Stomach (tissue), 8 donors: ENCODE measurements at regions not wholly inside any gene's neighbourhood (a gene's known extent, or its start where the extent isn't known, plus 50 kb on each side); places are given as distances from the start of the nearest gene placed in this dataset.
"Not testable (repeated sequence)": the region's sequence is repeated elsewhere in the genome, so short reads cannot be mapped to it uniquely, and the experiment has no call there.

ENCODE experiments used
- DNase-seq, 2 donors: peaks; one replicate each; pipeline versions ENCODE4 v3.0.0 to v3.0.0-alpha.2; 2013 to 2019
- H3K27ac ChIP-seq, 5 donors: fragments of 200-600 bp in 4 of 5; sonication (generic) in 4 of 5; one replicate each; pipeline ENCODE4 v1.5.1; 2013 to 2019; ENCODE audit warnings: mild to moderate bottlenecking in 1 of 5, moderate library complexity in 1 of 5
- H3K27me3 ChIP-seq, 3 donors: fragments of 200-600 bp; sonication (generic); one replicate each; pipeline ENCODE4 v1.5.1; 2017 to 2019; ENCODE audit warnings: mixed run types in 1 of 3
- H3K36me3 ChIP-seq, 4 donors: fragments of 200-600 bp; sonication (generic); 1 replicate in 3 of 4; 2 replicates in 1 of 4; pipeline ENCODE4 v1.5.1; 2016 to 2019
- H3K4me1 ChIP-seq, 4 donors: fragments of 200-600 bp; sonication (generic); one replicate each; pipeline ENCODE4 v1.5.1; 2016 to 2019
- H3K4me3 ChIP-seq, 4 donors: fragments of 200-600 bp; sonication (generic) in 3 of 4; one replicate each; pipeline ENCODE4 v1.5.1; 2016 to 2019; ENCODE audit warnings: mild to moderate bottlenecking in 1 of 4
- H3K9me3 ChIP-seq, 4 donors: fragments of 200-600 bp; sonication (generic); one replicate each; pipeline ENCODE4 v1.5.1; 2016 to 2019
- CTCF ChIP-seq, 7 experiments: fragments of 450-650 bp in 4 of 7; fragments of 200-600 bp in 3 of 7; sonication (generic) in 3 of 7; IDR thresholded peaks; one replicate each; pipeline ENCODE4 v1.5.1; 2016 to 2019; ENCODE audit warnings: antibody characterized with exemption in 7 of 7, control low read depth in 2 of 7, mild to moderate bottlenecking in 1 of 7
- EP300 ChIP-seq: sonication (generic); formaldehyde crosslinking; IDR thresholded peaks from one replicate; pipeline ENCODE4 v1.6.1; 2017; ENCODE audit warnings: antibody characterized with exemption
- POLR2A ChIP-seq, 4 donors: fragments of 450-650 bp; IDR thresholded peaks; one replicate each; pipeline ENCODE4 v1.6.1; 2016; ENCODE audit warnings: antibody characterized with exemption in 4 of 4, control low read depth in 2 of 4, mild to moderate bottlenecking in 1 of 4, moderate library complexity in 1 of 4
- POLR2AphosphoS5 ChIP-seq, 3 donors: sonication (generic); formaldehyde crosslinking; IDR thresholded peaks; one replicate each; pipeline ENCODE4 v1.6.1; 2016; ENCODE audit warnings: antibody characterized with exemption in 3 of 3
- WGBS, 5 donors: extraction: QIAGEN DNeasy Blood & Tissue Kit in 3 of 5; methylation state at CpG; one replicate each; pipeline versions ENCODE4 v1.1.5 to v1.1.7; 2013 to 2018; 5-methylcytosine and 5-hydroxymethylcytosine counted together
- intact Hi-C: fragments of 100-400 bp; cut with DNase I; formaldehyde crosslinking; loops from one replicate; pipeline ENCODE4 v1.15.1; 2023; ENCODE audit warnings: low total_unique reads
- donor health status: healthy with polysubstance abuse.
- donor health status: Bipolar disorder and iron deficiency.
- donor health status: healthy.

- no peak for DNase-seq
- Histone ChIP-seq H3K9me3 (no peaks in the 10 kb centered on the region), H3K36me3 (no peaks in the 10 kb centered on the region), H3K27ac (no peak overlapping the region), H3K4me1 (no peaks in the 10 kb centered on the region), H3K4me3 (no peak overlapping the region), H3K27me3 (no peaks in the 10 kb centered on the region)
- 62 to 69% (median 65%) methylated on average over 2 of the region's 2 CpGs for WGBS, 5 donors
- intact Hi-C loops: no loop called here
- no peak for TF ChIP-seq POLR2A (IDR thresholded peaks at IDR 0.05)
- TF ChIP-seq EP300: no peak
Measured at GRCh38 chr12:75692876-75693275, 181.5 kb upstream of the KRR1 start.

- intact Hi-C loops: no loop called here
- DNase-seq: no peak
- H3K36me3 ChIP-seq: no peaks in the 10 kb centered on the region
- WGBS, 5 donors: 67 to 78% (median 74%) methylated on average over 11 of the region's 11 CpGs
- no peak overlapping the region for H3K27ac ChIP-seq
- no peaks in the 10 kb centered on the region for H3K27me3 ChIP-seq
- H3K4me3 ChIP-seq: no peak overlapping the region
- H3K4me1 ChIP-seq: no peaks in the 10 kb centered on the region
- TF ChIP-seq CTCF (IDR thresholded peaks at IDR 0.05) (no peak), POLR2A (IDR thresholded peaks at IDR 0.05) (no peak), POLR2AphosphoS5 (IDR thresholded peaks at IDR 0.05) (no peak), EP300 (no peak)
- no peaks in the 10 kb centered on the region for H3K9me3 ChIP-seq
Measured at GRCh38 chr12:75690296-75690955, 179.0 kb upstream of the KRR1 start.

GRCh38 chr12:75686233-75686632 is 174.8 kb upstream of the KRR1 start:
- intact Hi-C loops, H3K4me3 ChIP-seq, H3K9me3 ChIP-seq, H3K27ac ChIP-seq, H3K4me1 ChIP-seq, H3K27me3 ChIP-seq, DNase-seq, H3K36me3 ChIP-seq: not testable (repeated sequence)
- 41 to 96% (median 86%) methylated on average over 1 of the region's 1 CpG for WGBS, 5 donors

GRCh38 chr12:75685617-75686225 is 174.3 kb upstream of the KRR1 start:
- DNase-seq: no peak
- Histone ChIP-seq H3K36me3 (no peaks in the 10 kb centered on the region), H3K27me3 (no peaks in the 10 kb centered on the region), H3K4me3 (no peak overlapping the region), H3K9me3 (no peaks in the 10 kb centered on the region), H3K27ac (no peak overlapping the region), H3K4me1 (no peaks in the 10 kb centered on the region)
- WGBS, 5 donors: 73 to 81% (median 80%) methylated on average over 2 of the region's 2 CpGs
- no peak for TF ChIP-seq EP300
- no peak for TF ChIP-seq CTCF (IDR thresholded peaks at IDR 0.05)
- no peak for TF ChIP-seq POLR2AphosphoS5 (IDR thresholded peaks at IDR 0.05)
- TF ChIP-seq POLR2A (IDR thresholded peaks at IDR 0.05): no peak
- intact Hi-C loops: no loop called here

- no peak overlapping the region for H3K4me3 ChIP-seq
- no peak for DNase-seq
- no peaks in the 10 kb centered on the region for H3K27me3 ChIP-seq
- H3K4me1 ChIP-seq: no peaks in the 10 kb centered on the region
- TF ChIP-seq POLR2AphosphoS5 (IDR thresholded peaks at IDR 0.05) (no peak), POLR2A (IDR thresholded peaks at IDR 0.05) (no peak), EP300 (no peak), CTCF (IDR thresholded peaks at IDR 0.05) (no peak)
- WGBS, 5 donors: 82 to 91% (median 85%) methylated on average over 5 of the region's 5 CpGs
- H3K9me3 ChIP-seq: no peaks in the 10 kb centered on the region
- no peak overlapping the region for H3K27ac ChIP-seq
- intact Hi-C loops: no loop called here
- no peaks in the 10 kb centered on the region for H3K36me3 ChIP-seq
Measured at GRCh38 chr12:75684678-75685616, 173.5 kb upstream of the KRR1 start.

- H3K27ac ChIP-seq, H3K4me3 ChIP-seq, intact Hi-C loops, DNase-seq, H3K9me3 ChIP-seq, H3K4me1 ChIP-seq, H3K36me3 ChIP-seq, H3K27me3 ChIP-seq: not testable (repeated sequence)
- WGBS, 5 donors: 75 to 84% (median 76%) methylated on average over 4 of the region's 4 CpGs
Measured at GRCh38 chr12:75683995-75684586, 172.7 kb upstream of the KRR1 start.
